GM12864 (cell line): ENCODE measurements at regions not wholly inside any gene's neighbourhood (a gene's known extent, or its start where the extent isn't known, plus 50 kb on each side); places are given as distances from the start of the nearest gene placed in this dataset.

Source experiments
- DNase-seq: peaks from one replicate; pipeline ENCODE4 v3.0.0-alpha.2; 2011; ENCODE audit warnings: low read depth
- H3K4me3 ChIP-seq: 2 replicates; pipeline ENCODE4 v1.5.1; 2011; ENCODE audit warnings: mild to moderate bottlenecking, low read depth, low read length, control low read depth
- TF ChIP-seq, protein P1 (sequence below): IDR thresholded peaks from 2 replicates; pipeline ENCODE4 v1.5.1; 2011; ENCODE audit warnings: low read depth, mild to moderate bottlenecking, moderate library complexity, low read length, control low read depth, inconsistent platforms; ENCODE audit errors: missing control alignments

DNA sequence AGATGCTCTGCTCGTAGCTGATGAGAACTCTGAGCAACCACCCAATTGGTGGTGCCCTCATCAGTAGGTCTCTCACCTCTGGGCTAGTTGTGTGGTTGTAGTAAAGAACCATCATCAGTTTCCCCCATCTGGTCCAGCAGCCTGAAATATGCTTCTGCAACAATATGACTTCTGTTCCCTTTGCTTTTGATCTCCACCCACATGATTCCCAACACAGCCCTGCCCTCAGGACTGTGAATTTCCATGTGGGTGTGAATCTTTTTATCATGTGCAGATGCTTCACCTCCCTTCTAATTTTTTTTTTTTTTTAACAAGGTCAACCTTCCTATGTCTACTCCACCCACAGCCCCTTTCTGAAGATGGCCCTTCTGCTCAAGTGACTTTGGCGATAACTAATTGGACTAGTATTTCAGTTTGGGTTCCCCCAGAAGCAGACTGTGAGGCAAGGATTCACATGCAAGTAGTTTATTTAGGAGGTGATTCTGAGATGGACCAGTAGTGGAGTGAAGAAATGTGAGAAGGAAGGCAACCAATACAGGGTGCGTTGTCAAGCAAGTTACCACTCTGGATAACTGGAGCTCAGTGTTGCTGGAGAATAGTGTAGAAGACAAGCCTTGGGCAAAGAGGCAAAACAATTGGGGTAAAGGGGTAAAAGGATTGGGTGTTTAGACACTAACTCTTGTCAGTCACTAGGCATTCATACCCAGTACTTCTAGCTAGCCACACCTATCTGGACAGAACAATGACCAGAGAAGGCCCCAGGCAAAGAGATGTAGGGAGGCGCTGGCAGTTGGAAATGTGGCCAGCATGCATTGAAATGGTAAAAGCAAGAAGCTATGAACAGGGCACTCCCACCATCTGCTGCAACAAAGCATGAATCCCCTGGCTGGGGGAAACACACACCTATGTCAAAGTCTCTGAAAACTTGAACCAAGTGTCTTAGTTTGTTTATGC, 466.2 kb downstream of the BCOR start:
- no peak for DNase-seq
- TF ChIP-seq, protein P1, sequence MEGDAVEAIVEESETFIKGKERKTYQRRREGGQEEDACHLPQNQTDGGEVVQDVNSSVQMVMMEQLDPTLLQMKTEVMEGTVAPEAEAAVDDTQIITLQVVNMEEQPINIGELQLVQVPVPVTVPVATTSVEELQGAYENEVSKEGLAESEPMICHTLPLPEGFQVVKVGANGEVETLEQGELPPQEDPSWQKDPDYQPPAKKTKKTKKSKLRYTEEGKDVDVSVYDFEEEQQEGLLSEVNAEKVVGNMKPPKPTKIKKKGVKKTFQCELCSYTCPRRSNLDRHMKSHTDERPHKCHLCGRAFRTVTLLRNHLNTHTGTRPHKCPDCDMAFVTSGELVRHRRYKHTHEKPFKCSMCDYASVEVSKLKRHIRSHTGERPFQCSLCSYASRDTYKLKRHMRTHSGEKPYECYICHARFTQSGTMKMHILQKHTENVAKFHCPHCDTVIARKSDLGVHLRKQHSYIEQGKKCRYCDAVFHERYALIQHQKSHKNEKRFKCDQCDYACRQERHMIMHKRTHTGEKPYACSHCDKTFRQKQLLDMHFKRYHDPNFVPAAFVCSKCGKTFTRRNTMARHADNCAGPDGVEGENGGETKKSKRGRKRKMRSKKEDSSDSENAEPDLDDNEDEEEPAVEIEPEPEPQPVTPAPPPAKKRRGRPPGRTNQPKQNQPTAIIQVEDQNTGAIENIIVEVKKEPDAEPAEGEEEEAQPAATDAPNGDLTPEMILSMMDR = no peak
- H3K4me3 ChIP-seq = no peak overlapping the region

DNA sequence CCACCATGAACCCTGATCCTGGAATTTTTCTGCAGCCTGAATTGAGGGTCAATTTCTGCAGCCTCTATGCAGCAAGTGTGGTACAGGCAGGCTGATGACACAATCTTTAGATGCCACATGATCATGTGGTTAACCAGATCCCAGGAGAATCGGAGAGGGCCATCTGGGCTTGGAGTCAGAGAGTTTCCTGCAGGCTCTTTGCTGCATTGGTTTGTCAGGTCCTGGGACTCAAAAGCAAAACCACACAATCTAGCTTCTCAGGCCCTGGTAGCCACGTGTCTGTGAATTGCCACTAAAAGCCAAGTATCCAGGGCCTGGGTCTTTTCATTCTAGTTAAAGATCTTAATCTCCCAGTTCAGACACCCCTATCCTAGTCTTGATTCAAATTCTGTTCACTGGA, 464.5 kb downstream of the BCOR start:
- no peak overlapping the region for H3K4me3 ChIP-seq
- DNase-seq = no peak
- TF ChIP-seq, protein P1 = no peak

DNA sequence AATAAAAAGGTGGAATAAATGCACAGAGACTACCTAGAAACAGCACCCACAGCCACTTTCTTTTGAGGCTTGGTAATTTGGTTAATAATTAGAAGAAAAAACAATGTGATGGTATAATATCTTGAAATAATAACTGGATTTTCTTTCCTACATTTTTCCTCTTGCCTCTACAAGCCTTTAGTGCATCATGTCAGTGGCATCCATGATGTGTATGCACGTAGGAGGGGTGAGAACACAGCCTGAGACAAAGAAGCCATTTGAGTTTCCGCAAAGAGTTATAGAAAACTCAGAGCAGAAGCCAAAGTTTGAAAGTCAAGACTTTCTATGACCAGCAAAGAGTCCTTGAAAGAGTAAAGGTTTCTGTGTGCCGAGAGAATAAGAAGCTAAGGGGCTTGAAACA, 461.3 kb downstream of the BCOR start:
- no peak overlapping the region for H3K4me3 ChIP-seq
- TF ChIP-seq, protein P1 = no peak
- DNase-seq = no peak

DNA sequence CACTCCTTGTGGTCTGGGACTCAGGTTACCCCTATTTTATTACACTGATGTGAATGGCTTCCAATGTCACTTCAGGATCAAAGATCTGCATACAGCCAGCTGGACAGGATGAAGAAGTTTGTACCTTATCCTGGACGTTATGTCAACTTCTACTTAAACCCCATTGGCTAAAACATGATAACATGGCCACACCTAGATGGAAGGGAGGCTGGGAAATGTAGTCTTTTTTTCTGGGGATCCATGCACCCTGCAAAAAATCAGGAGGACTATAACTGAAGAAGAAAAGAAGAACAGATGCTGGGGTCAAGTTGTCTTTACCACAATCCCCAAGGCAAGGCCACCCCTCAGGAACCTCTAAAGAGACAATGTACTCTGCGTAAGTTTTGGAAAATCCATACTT, 459.2 kb downstream of the BCOR start:
- DNase-seq = no peak
- TF ChIP-seq, protein P1 = no peak
- no peak overlapping the region for H3K4me3 ChIP-seq

DNA sequence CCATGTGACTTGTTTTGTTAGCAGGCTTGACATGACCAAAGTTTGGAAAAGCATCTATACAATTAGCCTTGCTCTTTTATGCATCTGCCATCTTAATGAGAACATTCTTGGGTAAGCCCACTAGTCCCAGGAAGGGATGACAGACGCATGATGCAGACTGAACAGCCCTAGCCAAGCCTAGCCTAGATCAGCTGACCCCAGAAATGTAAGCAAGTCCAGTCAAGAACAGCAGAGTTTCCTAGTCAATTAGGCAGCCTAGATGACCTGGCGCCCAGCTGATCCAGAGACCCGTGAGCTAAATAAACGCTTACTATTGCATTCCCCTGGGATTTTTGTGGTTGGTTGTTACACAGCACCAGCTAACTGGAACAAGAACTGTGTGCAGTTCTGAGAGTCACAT, 457.9 kb downstream of the BCOR start:
- TF ChIP-seq, protein P1 = no peak
- no peak for DNase-seq
- no peak overlapping the region for H3K4me3 ChIP-seq

DNA sequence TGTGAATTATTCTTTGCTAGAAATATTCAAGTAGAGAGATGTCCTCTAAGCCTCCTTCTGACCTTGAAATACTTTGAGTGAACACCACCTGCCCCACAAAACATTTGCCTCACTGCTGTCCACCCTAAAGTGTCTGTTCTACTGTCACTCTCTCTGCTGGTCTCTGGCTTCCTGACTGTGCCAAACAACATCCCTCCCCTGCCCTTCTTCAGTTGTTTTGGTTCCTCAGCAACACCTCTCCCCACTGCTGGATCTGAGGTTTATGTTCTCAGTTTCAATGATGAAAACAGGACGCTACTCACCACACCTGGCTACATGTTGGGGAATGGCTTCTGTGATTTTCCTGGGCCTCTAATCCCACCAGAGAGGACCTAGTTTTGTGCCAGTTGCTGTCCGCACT, 456.9 kb downstream of the BCOR start:
- H3K4me3 ChIP-seq = no peak overlapping the region
- no peak for DNase-seq

More for the DNA sequence above, 456.9 kb downstream of the BCOR start:
- TF ChIP-seq, protein P1 = no peak
